Smooth muscle cell (in vitro differentiated cells): ENCODE measurements at regions not wholly inside any gene's neighbourhood (a gene's known extent, or its start where the extent isn't known, plus 50 kb on each side); places are given as distances from the start of the nearest gene placed in this dataset.

Source experiments
- DNase-seq: peaks from one replicate; lab custom pipeline; 2025; ENCODE audit not compliant: unreplicated experiment; lab: John Stamatoyannopoulos, UW
- H2AFZ ChIP-seq: fragments of 200-600 bp; sonication (generic); 2 replicates; pipeline ENCODE4 v1.6.0; 2016; ENCODE audit warnings: antibody characterized with exemption, low read depth, mild to moderate bottlenecking
- H3F3A ChIP-seq: fragments of 200-600 bp; sonication (generic); 2 replicates; pipeline ENCODE4 v1.6.0; 2017; ENCODE audit warnings: antibody characterized with exemption, low read depth
- H3K27ac ChIP-seq: fragments of 200-600 bp; sonication (generic); 2 replicates; pipeline ENCODE4 v1.5.1; 2016; ENCODE audit warnings: low read depth, mild to moderate bottlenecking
- H3K27me3 ChIP-seq: fragments of 200-600 bp; sonication (generic); 2 replicates; pipeline ENCODE4 v1.6.1; 2016; ENCODE audit warnings: low read depth, mild to moderate bottlenecking
- H3K36me3 ChIP-seq: fragments of 200-600 bp; sonication (generic); 2 replicates; pipeline ENCODE4 v1.5.1; 2016; ENCODE audit warnings: low read depth
- H3K4me1 ChIP-seq: fragments of 200-600 bp; sonication (generic); 2 replicates; pipeline ENCODE4 v1.5.1; 2016; ENCODE audit warnings: low read depth
- H3K4me2 ChIP-seq: fragments of 200-600 bp; sonication (generic); 2 replicates; pipeline ENCODE4 v1.6.0; 2016; ENCODE audit warnings: mild to moderate bottlenecking
- H3K4me3 ChIP-seq: fragments of 200-600 bp; sonication (generic); 2 replicates; pipeline ENCODE4 v1.5.1; 2016; ENCODE audit warnings: mild to moderate bottlenecking
- H3K79me2 ChIP-seq: fragments of 200-600 bp; sonication (generic); 2 replicates; pipeline ENCODE4 v1.6.0; 2016; ENCODE audit warnings: low read depth, mild to moderate bottlenecking
- H3K9ac ChIP-seq: fragments of 200-600 bp; sonication (generic); 2 replicates; pipeline ENCODE4 v1.6.0; 2016; ENCODE audit warnings: low read depth
- H3K9me3 ChIP-seq: fragments of 200-600 bp; sonication (generic); replicated peaks from 2 replicates; pipeline ENCODE4 v1.5.1; 2016; ENCODE audit warnings: low read depth
- H4K20me1 ChIP-seq: fragments of 200-600 bp; sonication (generic); 2 replicates; pipeline ENCODE4 v1.6.0; 2016; ENCODE audit warnings: low read depth
- WGBS: methylation state at CpG from one replicate; pipeline ENCODE4 v1.1.7; 2016; ENCODE audit warnings: low lambda C conversion rate; 5-methylcytosine and 5-hydroxymethylcytosine counted together
- TF ChIP-seq, protein P1 (sequence below): fragments of 200-600 bp; sonication (generic); IDR thresholded peaks from 2 replicates; pipeline ENCODE4 v1.5.1; 2017; ENCODE audit warnings: borderline replicate concordance, mild to moderate bottlenecking, antibody characterized with exemption; ENCODE audit not compliant: insufficient read depth, poor library complexity, severe bottlenecking

- no peaks in the 10 kb centered on the region for H4K20me1 ChIP-seq
- peaks cover 19% of the 10 kb centered on the region for H3K27me3 ChIP-seq
- H3K4me2 ChIP-seq = no peak overlapping the region
- no peaks in the 10 kb centered on the region for H3K79me2 ChIP-seq
- H3K36me3 ChIP-seq = no peaks in the 10 kb centered on the region
- H3F3A ChIP-seq = no peaks in the 10 kb centered on the region
- H2AFZ ChIP-seq = no peak overlapping the region
- DNase-seq = no peak
- TF ChIP-seq, protein P1, sequence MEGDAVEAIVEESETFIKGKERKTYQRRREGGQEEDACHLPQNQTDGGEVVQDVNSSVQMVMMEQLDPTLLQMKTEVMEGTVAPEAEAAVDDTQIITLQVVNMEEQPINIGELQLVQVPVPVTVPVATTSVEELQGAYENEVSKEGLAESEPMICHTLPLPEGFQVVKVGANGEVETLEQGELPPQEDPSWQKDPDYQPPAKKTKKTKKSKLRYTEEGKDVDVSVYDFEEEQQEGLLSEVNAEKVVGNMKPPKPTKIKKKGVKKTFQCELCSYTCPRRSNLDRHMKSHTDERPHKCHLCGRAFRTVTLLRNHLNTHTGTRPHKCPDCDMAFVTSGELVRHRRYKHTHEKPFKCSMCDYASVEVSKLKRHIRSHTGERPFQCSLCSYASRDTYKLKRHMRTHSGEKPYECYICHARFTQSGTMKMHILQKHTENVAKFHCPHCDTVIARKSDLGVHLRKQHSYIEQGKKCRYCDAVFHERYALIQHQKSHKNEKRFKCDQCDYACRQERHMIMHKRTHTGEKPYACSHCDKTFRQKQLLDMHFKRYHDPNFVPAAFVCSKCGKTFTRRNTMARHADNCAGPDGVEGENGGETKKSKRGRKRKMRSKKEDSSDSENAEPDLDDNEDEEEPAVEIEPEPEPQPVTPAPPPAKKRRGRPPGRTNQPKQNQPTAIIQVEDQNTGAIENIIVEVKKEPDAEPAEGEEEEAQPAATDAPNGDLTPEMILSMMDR = no peak
- WGBS = 93% methylated on average over 2 of the region's 2 CpGs
- no peaks in the 10 kb centered on the region for H3K4me1 ChIP-seq
- H3K9me3 ChIP-seq = no peaks in the 10 kb centered on the region
- H3K9ac ChIP-seq = no peak overlapping the region
- no peak overlapping the region for H3K27ac ChIP-seq
- H3K4me3 ChIP-seq = no peak overlapping the region
These were observed 430.6 kb upstream of the MCTP2 start for GRCh38 chr15:93800805-93801204.

DNA sequence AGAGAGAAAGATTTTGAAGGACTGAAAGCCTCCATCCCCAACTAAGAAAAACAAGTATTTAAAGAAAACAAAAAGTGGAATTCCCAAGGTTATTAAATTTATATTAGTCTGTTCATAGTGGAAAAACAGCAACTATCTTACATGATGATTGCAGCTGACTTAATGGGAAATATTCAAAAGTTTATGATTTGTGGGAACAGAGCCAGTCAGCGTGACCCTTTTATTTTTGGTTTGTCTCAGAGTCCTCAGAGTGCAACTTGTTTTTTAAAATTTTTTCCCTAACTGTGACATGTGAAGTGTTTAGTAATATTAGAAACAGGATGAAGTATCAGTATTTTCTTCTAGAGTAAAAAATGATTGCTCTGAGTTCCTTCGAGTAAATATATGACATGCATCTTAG lies 441.9 kb upstream of the MCTP2 start:
- Histone ChIP-seq H2AFZ (no peak overlapping the region), H3K4me3 (no peak overlapping the region), H3F3A (no peaks in the 10 kb centered on the region), H4K20me1 (no peaks in the 10 kb centered on the region), H3K4me2 (no peak overlapping the region), H3K9ac (no peak overlapping the region), H3K27ac (no peak overlapping the region), H3K36me3 (no peaks in the 10 kb centered on the region), H3K9me3 (no peaks in the 10 kb centered on the region), H3K79me2 (no peaks in the 10 kb centered on the region), H3K27me3 (no peaks in the 10 kb centered on the region), H3K4me1 (no peaks in the 10 kb centered on the region)
- TF ChIP-seq, protein P1 = no peak
- DNase-seq = no peak
- WGBS = 94% methylated on average over 2 of the region's 2 CpGs

- Histone ChIP-seq H3K9ac (no peak overlapping the region), H3F3A (no peaks in the 10 kb centered on the region), H3K27me3 (no peaks in the 10 kb centered on the region), H2AFZ (no peak overlapping the region), H3K9me3 (no peaks in the 10 kb centered on the region), H3K4me3 (no peak overlapping the region), H4K20me1 (no peaks in the 10 kb centered on the region), H3K79me2 (no peaks in the 10 kb centered on the region), H3K4me2 (no peak overlapping the region), H3K4me1 (no peaks in the 10 kb centered on the region), H3K36me3 (no peaks in the 10 kb centered on the region), H3K27ac (no peak overlapping the region)
- TF ChIP-seq, protein P1 = no peak
- DNase-seq = no peak
- WGBS = 93% methylated on average over 4 of the region's 4 CpGs
These were observed 451.3 kb upstream of the MCTP2 start for GRCh38 chr15:93780073-93780472.

GRCh38 chr15:93779341-93779740 lies 452.0 kb upstream of the MCTP2 start:
- Histone ChIP-seq H2AFZ (no peak overlapping the region), H3K4me1 (no peaks in the 10 kb centered on the region), H3K9ac (no peak overlapping the region), H3K27ac (no peak overlapping the region), H3K27me3 (no peaks in the 10 kb centered on the region), H3F3A (no peaks in the 10 kb centered on the region), H3K4me3 (no peak overlapping the region), H3K9me3 (no peaks in the 10 kb centered on the region), H3K4me2 (no peak overlapping the region), H3K36me3 (no peaks in the 10 kb centered on the region), H3K79me2 (no peaks in the 10 kb centered on the region), H4K20me1 (no peaks in the 10 kb centered on the region)
- TF ChIP-seq, protein P1 = no peak
- 86% methylated on average over 4 of the region's 4 CpGs for WGBS
- DNase-seq = no peak
